Ishikawa (cell line): ENCODE measurements at regions not wholly inside any gene's neighbourhood (a gene's known extent, or its start where the extent isn't known, plus 50 kb on each side); places are given as distances from the start of the nearest gene placed in this dataset.

ENCODE experiments used
- CEBPB ChIP-seq: IDR thresholded peaks from 2 replicates; pipeline ENCODE4 v1.6.1; 2012
- CREB1 ChIP-seq: IDR thresholded peaks from 2 replicates; pipeline ENCODE4 v1.6.1; 2012; ENCODE audit warnings: low read depth
- EGR1 ChIP-seq: IDR thresholded peaks from 2 replicates; pipeline ENCODE4 v1.6.1; 2012
- EP300 ChIP-seq: IDR thresholded peaks from 2 replicates; pipeline ENCODE4 v1.6.1; 2012; ENCODE audit warnings: borderline replicate concordance
- FOXM1 ChIP-seq: IDR thresholded peaks from 2 replicates; pipeline ENCODE4 v1.6.1; 2012; ENCODE audit warnings: low read depth, borderline replicate concordance
- NFIC ChIP-seq: IDR thresholded peaks from 2 replicates; pipeline ENCODE4 v1.6.1; 2012
- RAD21 ChIP-seq: IDR thresholded peaks from 2 replicates; pipeline ENCODE4 v1.6.1; 2012; ENCODE audit warnings: low read depth
- TAF1 ChIP-seq: IDR thresholded peaks from 2 replicates; pipeline ENCODE4 v1.6.1; 2012; ENCODE audit warnings: low read depth, mild to moderate bottlenecking
- TCF12 ChIP-seq: IDR thresholded peaks from 2 replicates; pipeline ENCODE4 v1.6.1; 2012; ENCODE audit warnings: low read depth
- TEAD4 ChIP-seq: IDR thresholded peaks from 2 replicates; pipeline ENCODE4 v1.6.1; 2012
- YY1 ChIP-seq: IDR thresholded peaks from 2 replicates; pipeline ENCODE4 v1.6.1; 2012; ENCODE audit warnings: low read depth
- ZBTB7A ChIP-seq: IDR thresholded peaks from 2 replicates; pipeline ENCODE4 v1.6.1; 2012; ENCODE audit warnings: low read depth
- TF ChIP-seq, protein P1 (sequence below): IDR thresholded peaks from 2 replicates; pipeline ENCODE4 v1.6.1; 2012
- TF ChIP-seq, protein P2 (sequence below): IDR thresholded peaks from 2 replicates; pipeline ENCODE4 v1.6.1; 2012; ENCODE audit warnings: low read depth, mild to moderate bottlenecking
- TF ChIP-seq, protein P3 (sequence below): IDR thresholded peaks from 2 replicates; pipeline ENCODE4 v1.6.1; 2012

DNA sequence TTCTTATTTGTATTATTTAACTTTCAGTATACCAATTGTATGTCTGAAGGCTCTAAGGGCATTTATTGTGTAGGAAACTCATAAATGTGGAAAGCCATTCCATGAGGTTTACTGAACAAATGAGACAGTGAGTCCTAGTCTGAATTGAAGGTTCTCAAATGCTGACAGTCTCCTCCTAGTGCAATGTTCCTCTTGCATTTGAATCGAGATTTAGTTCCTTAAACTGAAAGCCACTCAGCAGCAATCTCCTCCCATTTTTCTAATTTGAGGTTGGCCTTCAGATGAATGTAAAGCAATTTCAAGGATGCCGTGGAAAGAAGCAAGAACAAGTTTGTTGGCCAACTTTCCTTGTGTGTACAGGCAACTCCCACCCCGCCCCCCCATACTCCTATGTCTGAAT lies 493.2 kb upstream of the KLF4 start:
- TF ChIP-seq YY1 (no peak), TEAD4 (no peak), NFIC (no peak), RAD21 (no peak)

DNA sequence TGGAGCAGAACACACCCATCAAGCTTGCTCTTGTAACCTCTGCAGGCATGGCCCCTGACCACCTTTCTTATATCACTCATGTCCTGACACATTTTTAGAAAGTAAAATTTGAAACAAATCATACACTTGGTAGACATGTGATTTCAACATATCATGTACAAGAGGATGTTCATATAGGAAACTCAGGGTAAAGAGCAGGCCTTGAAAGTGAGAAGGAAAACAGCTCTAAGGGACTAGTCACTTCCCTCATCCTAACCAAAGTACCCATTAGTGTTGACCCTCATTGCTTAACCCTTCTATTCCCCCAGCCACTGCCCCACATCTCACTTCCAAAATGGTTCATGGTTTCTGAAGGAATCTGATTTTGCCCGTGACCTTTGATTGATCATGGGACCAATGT lies 492.4 kb upstream of the KLF4 start:
- no peak for TF ChIP-seq TEAD4
- TF ChIP-seq RAD21: no peak
- no peak for TF ChIP-seq CEBPB
- TF ChIP-seq, protein P1, sequence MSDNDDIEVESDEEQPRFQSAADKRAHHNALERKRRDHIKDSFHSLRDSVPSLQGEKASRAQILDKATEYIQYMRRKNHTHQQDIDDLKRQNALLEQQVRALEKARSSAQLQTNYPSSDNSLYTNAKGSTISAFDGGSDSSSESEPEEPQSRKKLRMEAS: no peak
- TF ChIP-seq YY1: no peak
- no peak for TF ChIP-seq TAF1
- TF ChIP-seq EGR1: no peak
- TF ChIP-seq, protein P2, sequence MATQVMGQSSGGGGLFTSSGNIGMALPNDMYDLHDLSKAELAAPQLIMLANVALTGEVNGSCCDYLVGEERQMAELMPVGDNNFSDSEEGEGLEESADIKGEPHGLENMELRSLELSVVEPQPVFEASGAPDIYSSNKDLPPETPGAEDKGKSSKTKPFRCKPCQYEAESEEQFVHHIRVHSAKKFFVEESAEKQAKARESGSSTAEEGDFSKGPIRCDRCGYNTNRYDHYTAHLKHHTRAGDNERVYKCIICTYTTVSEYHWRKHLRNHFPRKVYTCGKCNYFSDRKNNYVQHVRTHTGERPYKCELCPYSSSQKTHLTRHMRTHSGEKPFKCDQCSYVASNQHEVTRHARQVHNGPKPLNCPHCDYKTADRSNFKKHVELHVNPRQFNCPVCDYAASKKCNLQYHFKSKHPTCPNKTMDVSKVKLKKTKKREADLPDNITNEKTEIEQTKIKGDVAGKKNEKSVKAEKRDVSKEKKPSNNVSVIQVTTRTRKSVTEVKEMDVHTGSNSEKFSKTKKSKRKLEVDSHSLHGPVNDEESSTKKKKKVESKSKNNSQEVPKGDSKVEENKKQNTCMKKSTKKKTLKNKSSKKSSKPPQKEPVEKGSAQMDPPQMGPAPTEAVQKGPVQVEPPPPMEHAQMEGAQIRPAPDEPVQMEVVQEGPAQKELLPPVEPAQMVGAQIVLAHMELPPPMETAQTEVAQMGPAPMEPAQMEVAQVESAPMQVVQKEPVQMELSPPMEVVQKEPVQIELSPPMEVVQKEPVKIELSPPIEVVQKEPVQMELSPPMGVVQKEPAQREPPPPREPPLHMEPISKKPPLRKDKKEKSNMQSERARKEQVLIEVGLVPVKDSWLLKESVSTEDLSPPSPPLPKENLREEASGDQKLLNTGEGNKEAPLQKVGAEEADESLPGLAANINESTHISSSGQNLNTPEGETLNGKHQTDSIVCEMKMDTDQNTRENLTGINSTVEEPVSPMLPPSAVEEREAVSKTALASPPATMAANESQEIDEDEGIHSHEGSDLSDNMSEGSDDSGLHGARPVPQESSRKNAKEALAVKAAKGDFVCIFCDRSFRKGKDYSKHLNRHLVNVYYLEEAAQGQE: no peak

DNA sequence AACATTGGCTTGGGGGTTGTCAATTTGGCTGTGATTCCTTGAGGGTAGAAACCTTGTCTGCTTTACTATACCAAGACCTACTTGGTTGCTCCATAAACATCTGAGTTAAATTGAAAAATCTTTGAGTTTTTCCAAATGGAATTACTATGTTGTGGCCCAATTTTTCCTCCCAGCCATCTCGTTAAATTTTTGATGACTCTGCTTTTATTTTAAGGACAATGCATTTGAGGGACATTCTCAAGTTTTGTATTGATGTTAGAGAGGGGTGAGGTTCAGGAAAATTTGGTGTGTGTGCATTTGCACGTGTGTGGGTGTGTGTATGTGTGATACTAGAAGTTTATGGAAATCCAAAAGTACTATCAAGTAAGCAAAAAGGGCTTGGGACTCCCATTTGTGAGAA lies 491.4 kb upstream of the KLF4 start:
- TF ChIP-seq, protein P1: no peak
- TF ChIP-seq CREB1 (no peak), TEAD4 (no peak), FOXM1 (no peak), RAD21 (no peak), EGR1 (no peak), CEBPB (no peak), ZBTB7A (no peak), TAF1 (no peak), NFIC (no peak), TCF12 (no peak)
- TF ChIP-seq, protein P3, sequence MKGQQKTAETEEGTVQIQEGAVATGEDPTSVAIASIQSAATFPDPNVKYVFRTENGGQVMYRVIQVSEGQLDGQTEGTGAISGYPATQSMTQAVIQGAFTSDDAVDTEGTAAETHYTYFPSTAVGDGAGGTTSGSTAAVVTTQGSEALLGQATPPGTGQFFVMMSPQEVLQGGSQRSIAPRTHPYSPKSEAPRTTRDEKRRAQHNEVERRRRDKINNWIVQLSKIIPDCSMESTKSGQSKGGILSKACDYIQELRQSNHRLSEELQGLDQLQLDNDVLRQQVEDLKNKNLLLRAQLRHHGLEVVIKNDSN: no peak
- TF ChIP-seq, protein P2: no peak

DNA sequence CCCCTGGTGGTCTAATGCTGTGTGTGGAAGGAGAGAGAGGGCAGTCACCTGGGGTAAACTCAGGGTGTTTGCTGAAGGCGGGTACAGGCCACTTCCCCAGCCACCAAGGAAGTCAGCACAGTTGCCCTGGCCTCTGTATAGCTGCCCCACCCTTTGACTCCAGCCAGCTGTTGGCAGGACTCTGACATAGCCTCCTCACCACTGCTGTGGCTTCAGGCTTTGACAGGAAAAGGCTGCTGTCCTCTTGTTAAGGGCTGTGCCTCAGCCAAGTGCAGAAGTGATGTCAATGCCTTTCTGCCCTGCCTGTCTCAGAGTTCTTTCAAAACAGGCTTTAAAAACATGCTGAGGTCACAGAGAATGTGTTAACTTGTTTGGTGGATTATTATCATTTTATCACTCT lies 487.2 kb upstream of the KLF4 start:
- no peak for TF ChIP-seq TCF12
- no peak for TF ChIP-seq YY1
- no peak for TF ChIP-seq EGR1
- no peak for TF ChIP-seq RAD21
- TF ChIP-seq, protein P2: no peak
- TF ChIP-seq ZBTB7A: no peak
- no peak for TF ChIP-seq TEAD4
- TF ChIP-seq, protein P1: no peak
- TF ChIP-seq CREB1: no peak
- TF ChIP-seq NFIC: no peak
- TF ChIP-seq, protein P3: no peak
- TF ChIP-seq FOXM1: no peak

DNA sequence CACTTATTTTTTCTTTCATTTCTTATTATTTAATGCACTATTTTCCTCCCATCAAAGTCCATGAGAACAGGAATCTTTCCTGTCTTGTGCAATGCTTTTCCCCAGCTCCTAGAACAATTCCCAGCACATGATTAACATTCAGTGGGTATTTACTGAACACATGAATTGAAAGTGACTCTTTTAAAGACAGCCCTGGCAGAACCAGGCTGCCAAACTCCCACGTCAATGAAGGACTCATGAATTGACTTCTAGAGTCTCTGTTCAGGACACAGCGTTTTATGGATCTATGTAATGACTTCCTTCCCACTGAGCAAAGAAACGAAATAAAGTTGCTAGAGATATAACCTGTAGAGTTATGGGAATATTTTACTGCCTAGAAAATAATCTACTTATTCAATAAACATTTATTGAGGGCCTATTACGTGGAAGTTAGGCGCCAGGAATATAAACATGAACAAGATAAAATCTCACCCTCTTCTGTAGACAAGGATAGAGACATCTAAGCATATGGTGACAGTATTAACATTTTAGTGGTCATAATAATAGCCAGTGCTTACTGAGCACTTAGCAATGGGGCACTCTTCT lies 485.9 kb upstream of the KLF4 start:
- TF ChIP-seq TEAD4: no peak
- no peak for TF ChIP-seq CEBPB
- no peak for TF ChIP-seq CREB1
- no peak for TF ChIP-seq TCF12
- TF ChIP-seq ZBTB7A: no peak
- no peak for TF ChIP-seq EP300
- TF ChIP-seq RAD21: no peak
- no peak for TF ChIP-seq NFIC
- no peak for TF ChIP-seq FOXM1
- TF ChIP-seq, protein P1: no peak
- TF ChIP-seq YY1: no peak
- TF ChIP-seq, protein P2: no peak
- TF ChIP-seq, protein P3: no peak
- TF ChIP-seq EGR1: no peak
- TF ChIP-seq TAF1: no peak
